HUES64 (cell line): ENCODE measurements at regions not wholly inside any gene's neighbourhood (a gene's known extent, or its start where the extent isn't known, plus 50 kb on each side); places are given as distances from the start of the nearest gene placed in this dataset.

ENCODE experiments used
- H3K27ac ChIP-seq: 2 replicates; pipeline ENCODE4 v1.7.0; 2013; ENCODE audit warnings: low read depth, low read length, inconsistent platforms
- H3K27me3 ChIP-seq: 2 replicates; pipeline ENCODE4 v1.6.1; 2013; ENCODE audit warnings: mild to moderate bottlenecking, low read length; ENCODE audit not compliant: insufficient read depth
- H3K36me3 ChIP-seq: 2 replicates; pipeline ENCODE4 v1.6.1; 2013; ENCODE audit warnings: mild to moderate bottlenecking, low read length; ENCODE audit not compliant: insufficient read depth
- H3K4me1 ChIP-seq: 2 replicates; pipeline ENCODE4 v1.6.1; 2013; ENCODE audit warnings: mild to moderate bottlenecking, low read length, moderate library complexity; ENCODE audit not compliant: insufficient read depth
- H3K4me3 ChIP-seq: 2 replicates; pipeline ENCODE4 v1.5.1; 2013; ENCODE audit warnings: mild to moderate bottlenecking, low read length, moderate library complexity
- H3K9ac ChIP-seq: 2 replicates; pipeline ENCODE4 v1.6.1; 2013; ENCODE audit warnings: mild to moderate bottlenecking, low read depth, low read length
- H3K9me3 ChIP-seq: 2 replicates; pipeline ENCODE4 v1.6.1; 2013; ENCODE audit warnings: low read depth, low read length; ENCODE audit not compliant: insufficient read depth
- WGBS: fragments of 150-250, 120-280 bp; methylation state at CpG from one replicate; pipeline ENCODE4 v1.1.7; 2013; ENCODE audit warnings: missing lambda C conversion rate; 5-methylcytosine and 5-hydroxymethylcytosine counted together

DNA sequence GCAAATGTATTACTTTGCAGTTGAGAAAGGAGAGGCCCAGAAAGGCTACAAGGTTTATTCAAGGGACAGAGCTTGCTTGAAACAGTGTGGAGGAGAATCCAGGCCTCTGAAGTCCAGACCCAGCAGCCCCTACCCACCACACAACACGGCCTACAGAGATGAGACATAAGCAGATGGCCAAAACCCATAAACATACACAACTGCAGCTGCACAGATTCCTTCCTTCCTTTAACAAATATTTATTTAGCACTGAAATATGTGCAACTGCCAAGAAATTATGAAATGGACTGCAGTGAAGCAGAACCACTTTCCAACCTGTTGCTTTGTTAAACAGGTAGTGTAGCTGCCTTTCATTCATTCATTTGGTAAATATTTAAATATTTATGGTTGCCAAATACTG lies 122.3 kb downstream of the SPATA19 start:
- Histone ChIP-seq H3K27ac (no peak overlapping the region), H3K4me1 (no peaks in the 10 kb centered on the region), H3K9ac (no peak overlapping the region), H3K9me3 (no peaks in the 10 kb centered on the region), H3K27me3 (no peaks in the 10 kb centered on the region), H3K4me3 (no peak overlapping the region), H3K36me3 (no peaks in the 10 kb centered on the region)
- WGBS = 100% methylated on average over 1 of the region's 1 CpG

DNA sequence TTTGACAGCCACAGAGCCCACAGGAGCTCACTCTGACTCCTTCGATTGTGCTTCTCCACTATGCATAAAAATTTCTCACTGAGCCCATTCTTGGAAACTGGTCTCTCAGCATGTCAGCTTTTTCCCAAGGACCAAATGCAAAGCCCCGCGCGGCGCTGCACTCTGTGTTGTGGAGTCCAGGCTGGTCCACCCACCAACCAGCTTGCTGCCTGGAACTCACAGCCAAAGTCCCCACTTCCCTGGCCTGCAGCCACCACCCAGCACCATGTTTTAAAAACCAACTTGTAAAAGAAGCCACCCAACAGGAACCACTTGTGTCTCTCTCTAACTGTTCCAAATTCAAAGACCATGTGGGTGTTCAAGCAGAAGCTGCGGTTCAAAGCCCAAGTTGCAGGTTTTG lies 124.4 kb downstream of the SPATA19 start:
- Histone ChIP-seq H3K4me1 (0 out of 2 replicates have a peak, but pooled peaks cover under 1% of the 10 kb centered on the region), H3K9me3 (no peaks in the 10 kb centered on the region), H3K4me3 (no peak overlapping the region), H3K36me3 (no peaks in the 10 kb centered on the region), H3K9ac (no peak overlapping the region), H3K27ac (no peak overlapping the region), H3K27me3 (no peaks in the 10 kb centered on the region; the same call in 1 of the 2 replicates)
- 96% methylated on average over 6 of the region's 6 CpGs for WGBS

DNA sequence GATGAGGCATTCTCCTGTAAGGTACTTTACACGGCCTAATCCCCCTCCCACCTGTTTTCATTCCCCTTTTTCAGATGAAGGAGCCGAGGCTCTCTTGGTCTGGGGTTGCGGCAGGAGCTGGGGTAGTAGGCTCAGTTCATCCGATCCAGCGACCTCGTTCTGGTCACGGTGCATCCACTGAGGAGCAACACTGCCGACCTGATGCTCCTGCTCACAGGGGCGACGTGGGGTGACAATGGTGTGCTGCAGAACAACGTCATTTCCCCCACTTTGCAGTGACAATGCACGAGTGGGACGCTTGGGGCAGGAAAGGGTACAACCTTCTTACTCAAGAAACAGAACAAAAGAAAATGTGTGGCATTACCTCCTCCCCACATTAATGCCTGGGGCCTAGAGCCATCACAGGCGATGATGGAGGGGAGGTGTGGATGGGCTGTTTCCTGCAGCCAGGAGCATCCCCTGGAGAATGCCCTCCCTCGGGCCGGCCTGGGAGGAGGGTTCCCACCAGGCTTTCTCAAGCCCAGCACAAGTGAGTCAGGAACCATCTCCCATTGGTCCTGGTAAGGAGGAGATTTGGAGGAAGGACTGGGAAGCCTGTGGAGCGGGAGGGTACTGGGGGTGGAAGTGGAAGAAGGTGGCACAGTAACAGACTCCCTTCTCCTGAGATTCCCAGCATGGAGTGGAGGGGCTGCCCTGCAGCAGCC lies 125.6 kb downstream of the SPATA19 start:
- Histone ChIP-seq H3K36me3 (no peaks in the 10 kb centered on the region), H3K9ac (no peak overlapping the region), H3K4me1 (peaks cover 10% of the 10 kb centered on the region; the same call in 1 of the 2 replicates), H3K27me3 (no peaks in the 10 kb centered on the region; the same call in 1 of the 2 replicates), H3K9me3 (no peaks in the 10 kb centered on the region), H3K27ac (no peak overlapping the region), H3K4me3 (no peak overlapping the region)
- WGBS = 81% methylated on average over 17 of the region's 17 CpGs

DNA sequence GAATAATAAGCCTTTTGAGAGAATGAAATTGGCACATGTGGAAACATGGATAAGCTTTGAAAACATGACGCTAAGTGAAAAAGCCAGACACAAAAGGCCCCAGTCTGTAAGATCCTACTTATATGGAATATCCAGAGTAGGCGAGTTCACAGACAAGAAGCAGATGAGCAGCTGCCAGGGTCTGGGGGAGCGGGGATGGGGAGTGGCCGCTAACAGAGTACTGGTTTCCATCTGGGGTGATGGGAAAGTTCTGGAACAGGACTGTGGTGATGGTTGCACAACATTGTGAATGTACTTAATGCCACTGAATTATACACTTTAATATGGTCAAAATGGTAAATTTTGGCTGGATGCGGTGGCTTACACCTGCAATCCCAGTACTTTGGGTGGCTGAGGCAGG lies 126.5 kb downstream of the SPATA19 start:
- Histone ChIP-seq H3K4me3 (no peak overlapping the region), H3K36me3 (no peaks in the 10 kb centered on the region), H3K4me1 (peaks cover 10% of the 10 kb centered on the region; the same call in 1 of the 2 replicates), H3K9ac (no peak overlapping the region), H3K27ac (no peak overlapping the region), H3K27me3 (peaks cover under 1% of the 10 kb centered on the region; the same call in 1 of the 2 replicates), H3K9me3 (no peaks in the 10 kb centered on the region)
- 94% methylated on average over 5 of the region's 5 CpGs for WGBS

DNA sequence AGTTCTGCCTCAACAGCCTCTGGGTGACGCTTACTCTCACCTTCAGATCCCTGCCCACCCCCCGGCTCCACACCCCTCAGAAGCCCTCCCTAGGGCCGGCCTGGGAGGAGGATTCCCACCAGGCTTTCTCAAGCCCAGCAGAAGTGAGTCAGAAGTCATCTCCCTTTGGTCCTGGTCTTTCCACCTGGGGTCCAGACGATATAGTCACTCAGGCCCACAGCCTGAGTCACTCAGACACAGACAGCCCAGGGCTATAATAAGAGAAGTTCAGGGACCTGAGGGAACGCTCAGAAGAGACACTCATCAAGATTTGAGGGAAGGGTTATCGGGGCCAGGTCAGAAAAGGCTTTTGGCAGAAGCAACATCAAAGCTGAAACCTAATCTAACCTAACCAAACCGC lies 127.1 kb downstream of the SPATA19 start:
- Histone ChIP-seq H3K4me1 (peaks cover 10% of the 10 kb centered on the region; the same call in 1 of the 2 replicates), H3K9me3 (no peaks in the 10 kb centered on the region), H3K27ac (no peak overlapping the region), H3K4me3 (no peak overlapping the region), H3K9ac (no peak overlapping the region), H3K36me3 (no peaks in the 10 kb centered on the region), H3K27me3 (peaks cover 7% of the 10 kb centered on the region; the same call in 1 of the 2 replicates)
- WGBS = 87% methylated on average over 7 of the region's 7 CpGs

DNA sequence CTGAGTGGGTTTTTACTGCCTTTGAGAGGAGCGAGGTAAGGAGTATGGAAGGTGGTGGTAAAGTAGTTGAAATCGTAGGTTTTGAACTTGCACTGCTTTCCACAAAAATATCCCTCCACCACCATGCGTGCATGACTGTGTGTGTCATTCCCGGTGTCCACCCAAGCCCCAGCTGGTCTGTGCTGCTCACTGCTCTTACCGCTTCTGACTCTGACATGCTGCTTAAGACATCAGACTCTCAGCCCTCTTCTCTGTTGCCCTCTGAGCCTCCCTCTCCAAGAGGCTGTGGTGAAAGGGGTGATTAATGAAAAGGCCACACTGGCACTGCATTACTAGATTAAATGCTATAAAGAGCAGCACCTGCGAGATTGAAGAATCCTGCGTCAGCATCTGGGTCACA lies 128.7 kb downstream of the SPATA19 start:
- H3K27me3 ChIP-seq = peaks cover 9% of the 10 kb centered on the region; the same call in 1 of the 2 replicates
- no peaks in the 10 kb centered on the region for H3K9me3 ChIP-seq
- no peak overlapping the region for H3K9ac ChIP-seq
- WGBS = 97% methylated on average over 7 of the region's 7 CpGs
- no peak overlapping the region for H3K27ac ChIP-seq
- H3K4me3 ChIP-seq = no peak overlapping the region
- no peaks in the 10 kb centered on the region for H3K36me3 ChIP-seq
- peaks cover 25% of the 10 kb centered on the region for H3K4me1 ChIP-seq

DNA sequence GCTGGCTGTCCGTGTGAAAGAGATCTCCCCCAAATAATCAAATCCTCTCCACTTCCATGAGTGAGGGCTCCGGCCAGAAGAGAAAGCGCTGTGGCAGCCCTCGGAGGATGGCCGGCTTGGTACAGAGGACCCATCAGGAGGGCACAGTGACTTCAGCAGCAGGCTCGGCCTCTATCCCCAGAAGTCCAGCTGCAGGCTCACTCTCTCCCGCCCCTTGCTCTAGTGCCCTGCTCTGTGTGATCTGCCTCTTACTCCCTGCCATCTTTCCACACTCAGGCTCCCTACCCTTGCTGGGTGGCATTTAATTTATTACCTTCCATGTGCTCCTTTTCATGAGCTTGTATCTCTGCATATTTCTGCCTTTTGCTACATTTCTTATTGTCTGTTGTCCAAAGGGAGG lies 129.7 kb downstream of the SPATA19 start:
- H3K27me3 ChIP-seq = peaks cover 9% of the 10 kb centered on the region; the same call in 1 of the 2 replicates
- peaks cover 30% of the 10 kb centered on the region for H3K4me1 ChIP-seq
- no peak overlapping the region for H3K9ac ChIP-seq
- H3K27ac ChIP-seq = no peak overlapping the region
- no peak overlapping the region for H3K4me3 ChIP-seq
- no peaks in the 10 kb centered on the region for H3K36me3 ChIP-seq
- no peaks in the 10 kb centered on the region for H3K9me3 ChIP-seq
- 85% methylated on average over 7 of the region's 7 CpGs for WGBS

DNA sequence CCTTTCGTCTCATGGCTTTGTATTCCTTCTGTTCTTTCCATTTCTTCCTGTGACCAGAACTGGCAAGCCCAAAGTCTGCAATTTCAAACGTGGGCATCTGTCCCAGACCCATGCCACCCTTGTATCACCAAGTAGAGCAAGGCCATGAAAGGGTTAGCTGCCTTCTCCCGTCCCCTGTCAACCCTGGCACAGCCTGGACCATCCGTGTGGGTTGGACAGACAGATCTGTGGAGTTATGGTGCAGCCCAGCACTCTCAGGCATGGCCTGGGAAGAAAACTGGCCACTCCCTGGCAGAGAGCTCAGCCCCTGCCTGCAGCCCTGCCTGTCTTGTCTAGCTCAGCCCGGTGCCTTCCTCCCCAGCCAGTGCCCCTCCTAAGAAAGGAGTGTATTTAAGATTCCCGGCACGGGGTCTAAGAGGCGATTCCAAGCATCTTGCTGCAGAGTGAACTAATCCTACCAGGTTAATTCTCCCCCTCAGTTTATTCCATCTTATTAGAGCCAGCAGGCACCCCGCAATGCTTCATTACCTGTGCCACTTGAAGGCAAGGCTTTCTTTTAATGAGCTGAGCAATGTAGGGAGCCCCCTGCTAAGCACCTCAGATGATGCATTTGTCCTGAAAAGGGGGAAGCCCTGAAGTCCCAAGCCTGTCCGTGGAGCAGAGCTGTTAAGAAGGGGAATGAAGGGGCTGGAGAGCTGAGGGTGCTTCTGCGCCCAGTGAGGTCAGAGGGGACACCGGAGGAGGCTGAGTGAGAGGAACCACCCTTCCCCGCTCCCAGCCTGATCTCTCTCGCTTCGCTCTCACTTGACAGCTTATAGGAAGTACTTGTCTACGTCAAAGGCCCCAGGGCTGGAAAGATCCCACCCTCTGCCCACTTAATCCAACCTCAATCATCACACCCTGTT lies 130.6 kb downstream of the SPATA19 start:
- Histone ChIP-seq H3K4me1 (peaks cover 30% of the 10 kb centered on the region), H3K36me3 (no peaks in the 10 kb centered on the region), H3K27me3 (peaks cover 9% of the 10 kb centered on the region; the same call in 1 of the 2 replicates), H3K9me3 (no peaks in the 10 kb centered on the region), H3K9ac (no peak overlapping the region), H3K4me3 (no peak overlapping the region), H3K27ac (no peak overlapping the region)
- WGBS = 74% methylated on average over 16 of the region's 16 CpGs

DNA sequence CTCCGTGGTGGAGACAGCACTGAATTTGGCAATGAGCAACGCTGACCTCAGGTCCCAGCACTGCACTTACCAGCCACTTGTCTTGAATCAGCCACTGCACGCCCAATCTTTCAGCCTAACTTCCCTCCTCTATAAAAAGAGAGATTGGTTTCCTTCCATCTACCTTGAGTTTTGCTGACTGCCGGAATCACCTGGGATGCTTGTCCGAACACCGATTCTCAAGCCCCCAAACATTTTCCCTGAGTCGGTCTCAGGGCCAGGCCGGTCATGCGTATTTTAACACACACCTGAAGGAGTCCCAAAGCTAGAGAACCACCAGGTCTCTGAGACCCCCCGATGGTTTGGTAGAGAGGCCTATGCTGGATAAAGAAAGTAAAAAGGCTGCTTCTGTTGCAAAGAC lies 131.5 kb downstream of the SPATA19 start:
- Histone ChIP-seq H3K4me1 (peaks cover 30% of the 10 kb centered on the region), H3K27me3 (peaks cover 9% of the 10 kb centered on the region; the same call in 1 of the 2 replicates), H3K27ac (no peak overlapping the region), H3K4me3 (no peak overlapping the region), H3K9ac (no peak overlapping the region), H3K9me3 (no peaks in the 10 kb centered on the region), H3K36me3 (no peaks in the 10 kb centered on the region)
- 94% methylated on average over 10 of the region's 10 CpGs for WGBS

DNA sequence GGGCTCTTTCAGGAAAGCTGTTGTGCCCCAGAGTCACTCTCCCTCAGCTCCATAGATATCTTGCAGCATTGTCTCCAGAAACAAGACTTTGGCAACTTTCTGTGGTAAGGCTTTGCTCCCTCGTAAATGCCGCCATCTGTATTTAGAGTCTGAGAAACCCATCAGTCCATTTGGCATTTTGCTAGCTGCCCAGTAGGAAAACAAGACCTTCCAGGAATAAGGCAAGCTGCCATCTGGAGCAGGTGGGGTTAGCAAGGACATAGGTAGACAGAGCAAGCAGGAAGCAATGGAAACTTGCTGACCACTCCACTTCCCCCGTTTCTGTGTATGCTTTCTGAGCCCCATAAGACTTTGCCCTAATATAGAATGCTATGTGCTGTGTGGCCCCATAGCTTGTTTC lies 131.9 kb downstream of the SPATA19 start:
- 93% methylated on average over 3 of the region's 3 CpGs for WGBS
- no peaks in the 10 kb centered on the region for H3K36me3 ChIP-seq
- peaks cover 30% of the 10 kb centered on the region for H3K4me1 ChIP-seq
- H3K27ac ChIP-seq = no peak overlapping the region
- peaks cover 9% of the 10 kb centered on the region; the same call in 1 of the 2 replicates for H3K27me3 ChIP-seq
- H3K4me3 ChIP-seq = no peak overlapping the region
- no peaks in the 10 kb centered on the region for H3K9me3 ChIP-seq
- H3K9ac ChIP-seq = no peak overlapping the region

DNA sequence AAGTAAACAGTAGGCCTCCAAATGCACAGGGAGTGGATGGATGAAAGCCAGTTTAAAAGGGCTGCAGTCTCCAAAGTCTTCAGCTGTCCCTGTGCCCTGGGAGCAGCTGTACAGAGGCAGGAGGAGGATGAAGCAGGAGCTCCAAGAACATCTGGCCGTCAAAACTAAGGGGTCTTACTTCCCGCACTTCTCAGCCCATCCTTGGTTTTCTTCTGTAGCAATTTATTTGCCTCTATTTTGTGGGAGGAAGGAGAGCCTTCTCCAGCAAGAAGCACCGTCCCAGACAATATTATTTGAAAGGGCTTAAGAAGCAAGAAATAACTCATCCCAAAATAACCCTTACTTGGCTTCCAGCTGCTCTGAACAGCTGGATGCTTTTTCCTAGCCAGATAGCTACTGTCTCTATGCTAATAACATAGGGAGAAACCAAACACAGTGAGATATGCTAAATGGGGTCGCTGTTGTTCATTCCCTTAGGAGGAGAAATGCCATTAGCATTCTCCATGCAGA lies 133.2 kb downstream of the SPATA19 start:
- Histone ChIP-seq H3K4me1 (peaks cover 30% of the 10 kb centered on the region), H3K27ac (peak overlapping the region; percentile 55; the same call in 1 of the 2 replicates), H3K9me3 (no peaks in the 10 kb centered on the region), H3K36me3 (no peaks in the 10 kb centered on the region), H3K27me3 (peaks cover 9% of the 10 kb centered on the region; the same call in 1 of the 2 replicates), H3K9ac (no peak overlapping the region), H3K4me3 (0 out of 2 replicates have a peak overlapping the region, but pooled peaks have one; percentile 9)
- 27% methylated on average over 4 of the region's 4 CpGs for WGBS
